ENCODE measurements at regions not wholly inside any gene's neighbourhood (a gene's known extent, or its start where the extent isn't known, plus 50 kb on each side); places are given as distances from the start of the nearest gene placed in this dataset.
"Not testable (repeated sequence)": the region's sequence is repeated elsewhere in the genome, so short reads cannot be mapped to it uniquely, and the experiment has no call there.

DNA sequence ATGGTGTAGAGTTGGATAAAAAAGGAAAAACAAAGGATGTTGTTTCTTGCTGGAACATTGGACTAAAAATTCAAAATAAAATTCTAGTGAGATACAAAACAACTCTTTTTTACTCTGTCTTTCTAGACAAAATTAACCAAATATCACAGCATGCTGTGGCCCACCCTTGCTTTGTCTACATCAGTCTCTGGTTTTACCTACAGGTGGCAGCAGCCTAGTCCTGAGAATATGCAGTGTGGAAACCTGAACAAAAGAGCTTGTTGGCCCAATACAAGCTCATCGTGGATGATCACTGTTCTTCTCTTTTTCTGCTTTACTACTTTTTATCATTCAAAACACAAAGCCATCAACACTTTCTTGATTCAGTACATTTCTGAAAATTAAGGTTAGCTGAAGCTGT is 210.4 kb downstream of the CDH19 start:
- DNase-seq (ENCODE audit: unreplicated experiment) = no peak
- CTCF ChIA-PET = no interaction called here
- no peaks in the 10 kb centered on the region for H3K9me3 Mint-ChIP-seq (ENCODE audit: unreplicated experiment)
- intact Hi-C loops (cut with micrococcal nuclease) = no loop called here
- POLR2A ChIA-PET = no interaction called here
- BruUV-seq (replicated peaks) = no TSS peak
- H3K27me3 Mint-ChIP-seq (ENCODE audit: insufficient read depth, unreplicated experiment) = no peaks in the 10 kb centered on the region
- H3K27ac Mint-ChIP-seq (ENCODE audit: low read depth, unreplicated experiment) = no peak overlapping the region
- TF ChIP-seq, protein P1, sequence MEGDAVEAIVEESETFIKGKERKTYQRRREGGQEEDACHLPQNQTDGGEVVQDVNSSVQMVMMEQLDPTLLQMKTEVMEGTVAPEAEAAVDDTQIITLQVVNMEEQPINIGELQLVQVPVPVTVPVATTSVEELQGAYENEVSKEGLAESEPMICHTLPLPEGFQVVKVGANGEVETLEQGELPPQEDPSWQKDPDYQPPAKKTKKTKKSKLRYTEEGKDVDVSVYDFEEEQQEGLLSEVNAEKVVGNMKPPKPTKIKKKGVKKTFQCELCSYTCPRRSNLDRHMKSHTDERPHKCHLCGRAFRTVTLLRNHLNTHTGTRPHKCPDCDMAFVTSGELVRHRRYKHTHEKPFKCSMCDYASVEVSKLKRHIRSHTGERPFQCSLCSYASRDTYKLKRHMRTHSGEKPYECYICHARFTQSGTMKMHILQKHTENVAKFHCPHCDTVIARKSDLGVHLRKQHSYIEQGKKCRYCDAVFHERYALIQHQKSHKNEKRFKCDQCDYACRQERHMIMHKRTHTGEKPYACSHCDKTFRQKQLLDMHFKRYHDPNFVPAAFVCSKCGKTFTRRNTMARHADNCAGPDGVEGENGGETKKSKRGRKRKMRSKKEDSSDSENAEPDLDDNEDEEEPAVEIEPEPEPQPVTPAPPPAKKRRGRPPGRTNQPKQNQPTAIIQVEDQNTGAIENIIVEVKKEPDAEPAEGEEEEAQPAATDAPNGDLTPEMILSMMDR (IDR thresholded peaks at IDR 0.05; ENCODE audit: unreplicated experiment) = no peak
- H3K36me3 Mint-ChIP-seq (ENCODE audit: insufficient read depth, unreplicated experiment) = no peaks in the 10 kb centered on the region
- H3K4me1 Mint-ChIP-seq (ENCODE audit: insufficient read depth, unreplicated experiment) = no peaks in the 10 kb centered on the region
- no peak overlapping the region for H3K4me3 Mint-ChIP-seq (ENCODE audit: unreplicated experiment)

DNA sequence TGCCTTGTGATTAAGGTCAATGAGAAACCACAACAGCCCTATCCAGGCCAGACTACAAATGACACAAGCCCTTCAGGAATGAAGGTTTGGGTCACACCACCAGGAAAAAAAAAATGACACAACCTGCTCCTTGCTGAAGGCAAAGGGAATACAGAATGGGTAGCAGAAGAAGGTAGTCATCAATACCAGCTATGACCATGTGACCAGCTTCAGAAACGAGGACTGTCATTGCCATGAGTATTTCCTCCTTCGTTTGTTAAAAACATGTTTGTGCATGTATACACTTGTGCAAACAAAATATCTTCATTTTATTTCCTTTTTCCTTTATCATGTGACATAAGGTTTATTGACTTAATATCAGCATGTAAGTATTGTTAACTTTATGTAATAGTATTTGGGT is 226.6 kb downstream of the CDH19 start:
- Mint-ChIP-seq H3K9me3 (ENCODE audit: unreplicated experiment) (no peaks in the 10 kb centered on the region), H3K27ac (ENCODE audit: low read depth, unreplicated experiment) (no peak overlapping the region), H3K36me3 (ENCODE audit: insufficient read depth, unreplicated experiment) (no peaks in the 10 kb centered on the region), H3K4me3 (ENCODE audit: unreplicated experiment) (no peak overlapping the region), H3K27me3 (ENCODE audit: insufficient read depth, unreplicated experiment) (no peaks in the 10 kb centered on the region), H3K4me1 (ENCODE audit: insufficient read depth, unreplicated experiment) (no peaks in the 10 kb centered on the region)
- CTCF ChIA-PET = no interaction called here
- no TSS peak for BruUV-seq (replicated peaks)
- TF ChIP-seq, protein P1 (IDR thresholded peaks at IDR 0.05; ENCODE audit: unreplicated experiment) = no peak
- DNase-seq (ENCODE audit: unreplicated experiment) = no peak
- intact Hi-C loops (cut with micrococcal nuclease) = no loop called here
- POLR2A ChIA-PET = no interaction called here

DNA sequence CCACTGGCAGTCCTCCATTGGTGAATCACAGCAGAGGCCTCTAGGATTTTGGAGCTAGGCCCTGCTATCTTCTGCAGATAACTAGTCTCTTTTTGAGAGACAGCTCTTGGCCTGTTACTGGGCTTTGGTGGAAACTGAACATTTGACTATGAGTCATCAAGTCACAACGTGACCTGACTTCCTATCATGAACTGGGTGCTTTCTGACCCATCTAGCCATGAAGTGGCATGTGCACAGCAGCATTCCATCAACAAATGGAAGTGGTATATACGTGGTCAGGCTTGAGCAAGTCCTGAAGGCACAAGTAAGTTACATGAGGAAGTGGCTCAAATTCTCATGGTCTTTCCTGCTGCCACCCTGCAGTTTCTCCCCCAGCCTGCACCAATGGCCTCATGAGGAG is 228.5 kb downstream of the CDH19 start:
- BruUV-seq (replicated peaks); H3K27ac Mint-ChIP-seq (ENCODE audit: low read depth, unreplicated experiment); H3K4me3 Mint-ChIP-seq (ENCODE audit: unreplicated experiment); H3K4me1 Mint-ChIP-seq (ENCODE audit: insufficient read depth, unreplicated experiment); DNase-seq (ENCODE audit: unreplicated experiment); CTCF ChIA-PET; POLR2A ChIA-PET; H3K27me3 Mint-ChIP-seq (ENCODE audit: insufficient read depth, unreplicated experiment); H3K9me3 Mint-ChIP-seq (ENCODE audit: unreplicated experiment); H3K36me3 Mint-ChIP-seq (ENCODE audit: insufficient read depth, unreplicated experiment); intact Hi-C loops (cut with micrococcal nuclease): not testable (repeated sequence)

DNA sequence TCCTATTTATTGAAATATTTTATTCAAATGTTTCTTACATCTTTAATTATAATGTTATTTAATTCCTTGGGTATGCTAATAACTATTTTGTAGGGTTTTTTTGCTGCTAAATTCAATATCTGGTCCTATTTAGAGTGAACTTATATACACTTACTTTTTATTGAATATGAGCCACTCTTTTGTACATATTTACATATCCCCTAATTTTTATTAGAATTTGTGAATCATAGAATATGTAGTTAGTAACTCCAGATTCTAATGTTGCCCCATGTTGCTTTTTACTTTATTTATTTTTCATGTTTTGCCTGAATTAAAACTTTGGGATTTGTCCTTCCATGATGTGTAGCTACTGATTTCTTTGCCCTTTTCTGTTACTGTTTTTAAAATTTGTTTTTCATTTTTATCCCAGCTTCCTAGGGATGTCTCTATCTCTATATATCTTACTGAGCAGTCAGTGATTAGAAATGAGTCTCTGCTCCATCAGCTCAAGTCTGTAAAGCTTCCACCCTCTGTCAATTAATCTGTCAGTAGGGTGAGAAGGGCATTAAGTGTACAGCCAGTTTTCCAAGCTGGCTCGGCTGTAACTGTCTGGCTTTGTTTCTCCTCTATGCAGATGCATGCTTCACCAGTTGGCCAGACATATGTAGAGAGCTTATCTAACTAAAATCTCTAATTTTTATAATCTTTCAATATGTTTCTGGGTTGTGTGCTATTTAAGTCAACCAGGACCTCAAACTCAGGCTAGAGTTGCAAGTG is 256.9 kb downstream of the CDH19 start:
- no peak for DNase-seq (ENCODE audit: unreplicated experiment)
- intact Hi-C loops (cut with micrococcal nuclease) = no loop called here
- H3K4me1 Mint-ChIP-seq (ENCODE audit: insufficient read depth, unreplicated experiment) = no peaks in the 10 kb centered on the region
- H3K27ac Mint-ChIP-seq (ENCODE audit: low read depth, unreplicated experiment) = no peak overlapping the region
- no TSS peak for BruUV-seq (replicated peaks)
- H3K9me3 Mint-ChIP-seq (ENCODE audit: unreplicated experiment) = peaks cover 7% of the 10 kb centered on the region
- H3K36me3 Mint-ChIP-seq (ENCODE audit: insufficient read depth, unreplicated experiment) = no peaks in the 10 kb centered on the region
- TF ChIP-seq, protein P1 (IDR thresholded peaks at IDR 0.05; ENCODE audit: unreplicated experiment) = no peak
- ChIA-PET POLR2A (no interaction called here), CTCF (interaction anchor here (0.6 to 0.7 kb wide), 3 partner anchors 57 to 503 kb away, joined by 3 read pairs; no protein-coding TSS in a partner anchor)
- no peak overlapping the region for H3K4me3 Mint-ChIP-seq (ENCODE audit: unreplicated experiment)
- peaks cover 3% of the 10 kb centered on the region for H3K27me3 Mint-ChIP-seq (ENCODE audit: insufficient read depth, unreplicated experiment)

DNA sequence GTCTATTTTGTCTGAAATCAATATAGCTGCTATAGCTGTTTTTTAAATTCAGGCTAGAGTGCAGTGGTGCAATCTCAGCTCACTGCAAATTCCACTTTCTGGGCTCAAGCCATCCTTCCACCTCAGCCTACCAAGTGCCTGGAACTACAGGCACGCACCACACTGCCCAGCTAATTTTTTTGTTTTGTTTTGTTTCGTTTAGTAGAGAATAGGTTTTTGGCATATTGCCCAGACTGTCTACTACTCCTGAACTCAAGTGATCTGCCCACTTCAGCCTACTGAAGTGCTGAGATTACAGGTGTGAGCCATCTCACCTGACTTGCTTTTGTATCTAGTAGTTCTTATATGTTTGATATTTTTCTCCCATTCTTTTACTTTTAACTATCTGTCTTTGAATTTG is 259.7 kb downstream of the CDH19 start:
- H3K4me1 Mint-ChIP-seq (ENCODE audit: insufficient read depth, unreplicated experiment) = no peaks in the 10 kb centered on the region
- no TSS peak for BruUV-seq (replicated peaks)
- intact Hi-C loops (cut with micrococcal nuclease) = no loop called here
- no peak overlapping the region for H3K4me3 Mint-ChIP-seq (ENCODE audit: unreplicated experiment)
- peaks cover 7% of the 10 kb centered on the region for H3K9me3 Mint-ChIP-seq (ENCODE audit: unreplicated experiment)
- TF ChIP-seq, protein P1 (IDR thresholded peaks at IDR 0.05; ENCODE audit: unreplicated experiment) = no peak
- ChIA-PET CTCF (no interaction called here), POLR2A (no interaction called here)
- H3K36me3 Mint-ChIP-seq (ENCODE audit: insufficient read depth, unreplicated experiment) = no peaks in the 10 kb centered on the region
- peaks cover 12% of the 10 kb centered on the region for H3K27me3 Mint-ChIP-seq (ENCODE audit: insufficient read depth, unreplicated experiment)
- peak; percentile 30 for DNase-seq (ENCODE audit: unreplicated experiment)
- H3K27ac Mint-ChIP-seq (ENCODE audit: low read depth, unreplicated experiment) = no peak overlapping the region
